ENCODE measurements at regions not wholly inside any gene's neighbourhood (a gene's known extent, or its start where the extent isn't known, plus 50 kb on each side); places are given as distances from the start of the nearest gene placed in this dataset.
A peak's percentile ranks its signal among the peaks of the same experiment; 100 is the strongest.
"Not testable (repeated sequence)": the region's sequence is repeated elsewhere in the genome, so short reads cannot be mapped to it uniquely, and the experiment has no call there.

DNA sequence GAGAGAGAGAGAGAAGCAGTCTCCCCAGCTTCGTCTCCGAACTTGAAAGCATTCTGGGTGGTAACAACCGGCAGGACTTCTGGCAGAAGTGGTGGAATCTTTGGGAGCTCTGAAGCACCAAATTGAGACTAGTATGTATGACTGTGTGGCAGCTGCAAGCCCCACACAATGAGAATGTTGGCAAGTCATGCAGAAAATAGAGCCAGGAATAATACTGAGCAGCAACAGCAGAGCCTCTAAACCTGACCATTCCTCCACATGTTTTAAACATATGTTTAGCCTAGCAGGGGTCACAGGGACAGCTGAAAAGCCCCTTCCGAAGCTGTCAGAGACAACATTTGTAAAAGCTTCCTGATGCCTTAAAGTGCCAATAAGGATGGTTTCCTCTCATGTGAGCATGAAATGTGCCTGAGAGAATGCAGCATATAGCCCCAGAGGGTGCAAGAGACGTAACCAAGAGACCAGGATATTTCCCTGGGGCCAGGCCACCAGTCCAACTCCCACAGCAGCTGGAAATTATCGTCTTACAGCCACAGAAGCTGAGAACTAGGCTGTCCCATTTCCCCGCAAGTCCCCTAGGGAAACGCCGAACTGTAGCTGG lies 178.6 kb upstream of the CCDC54 start:
- no peak for FAIRE-seq
- no peak for DNase-seq (ENCODE audit: low spot score)

DNA sequence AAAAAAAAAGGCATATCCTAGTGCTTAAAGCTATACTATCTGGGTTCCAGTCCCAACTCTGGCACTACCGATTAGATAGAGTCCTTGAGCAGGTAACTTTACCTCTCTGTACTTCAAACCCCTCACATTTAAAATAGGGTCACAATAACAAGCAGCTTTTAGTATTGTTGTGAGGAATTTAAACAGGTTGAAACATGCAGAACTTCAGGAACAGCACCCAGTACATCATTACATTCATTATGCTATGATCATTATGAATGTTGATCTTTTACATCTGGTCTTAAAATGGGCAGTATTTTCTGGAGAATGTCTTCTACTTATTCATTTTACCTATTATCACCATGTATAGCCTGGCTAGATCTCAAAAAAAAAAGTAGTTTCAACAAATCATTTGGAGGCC lies 176.1 kb upstream of the CCDC54 start:
- no peak for FAIRE-seq

DNA sequence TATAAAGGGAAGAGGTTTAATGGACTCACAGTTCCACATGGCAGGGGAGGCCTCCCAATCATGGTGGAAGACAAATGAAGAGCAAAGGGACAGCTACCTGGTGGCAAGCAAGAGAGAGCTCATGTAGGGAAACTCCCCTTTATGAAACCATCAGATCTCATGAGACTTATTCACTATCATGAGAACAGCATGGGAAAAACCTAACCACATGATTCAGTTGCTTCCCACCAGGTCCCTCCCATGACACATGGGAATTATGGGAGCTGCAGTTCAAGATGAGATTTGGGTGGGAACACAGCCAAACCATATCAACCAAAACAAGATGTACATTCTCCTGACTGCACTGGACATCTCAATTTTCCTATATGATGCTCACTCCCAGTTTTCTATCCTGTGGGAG lies 174.4 kb upstream of the CCDC54 start:
- not testable (repeated sequence) for DNase-seq (ENCODE audit: low spot score); FAIRE-seq

More for the DNA sequence above, 176.1 kb upstream of the CCDC54 start:
- DNase-seq (ENCODE audit: low spot score): no peak

DNA sequence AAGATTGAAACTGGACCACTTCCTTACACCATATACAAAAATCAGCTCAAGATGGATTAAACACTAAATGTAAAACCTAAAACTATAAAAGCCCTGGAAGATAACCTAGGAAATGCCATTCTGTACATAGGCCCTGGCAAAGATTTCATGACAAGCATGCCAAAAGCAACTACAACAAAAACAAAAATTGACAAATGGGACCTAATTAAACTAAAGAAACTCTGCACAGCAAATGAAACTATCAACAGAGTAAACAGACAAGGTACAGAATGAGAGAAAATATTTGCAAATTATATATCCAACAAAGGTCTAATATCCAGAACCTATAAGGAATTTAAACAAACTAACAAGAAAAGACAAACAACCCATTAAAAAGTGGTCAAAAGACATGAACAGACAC lies 173.1 kb upstream of the CCDC54 start:
- no peak for FAIRE-seq

DNA sequence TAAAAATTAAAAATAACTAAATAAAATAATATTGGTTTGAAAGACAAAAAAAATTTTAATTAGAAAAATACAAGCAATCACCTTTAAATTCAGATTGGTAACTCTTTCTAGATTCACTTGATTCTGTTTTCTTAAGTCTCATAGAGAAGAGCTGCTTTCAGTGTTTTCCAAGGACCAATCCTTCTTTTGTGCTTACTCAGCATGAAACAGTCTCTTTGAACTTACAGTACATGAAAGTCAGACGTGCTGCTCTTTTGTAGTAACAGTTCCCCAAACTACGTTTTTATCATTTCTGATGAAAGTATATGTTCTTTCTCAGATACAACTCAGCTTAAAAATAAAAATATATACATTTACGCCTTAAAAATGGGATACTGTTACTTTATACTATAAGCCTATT lies 171.9 kb upstream of the CCDC54 start:
- DNase-seq (ENCODE audit: low spot score) (no peak), FAIRE-seq (no peak)

More for the DNA sequence above, 173.1 kb upstream of the CCDC54 start:
- DNase-seq (ENCODE audit: low spot score): no peak

DNA sequence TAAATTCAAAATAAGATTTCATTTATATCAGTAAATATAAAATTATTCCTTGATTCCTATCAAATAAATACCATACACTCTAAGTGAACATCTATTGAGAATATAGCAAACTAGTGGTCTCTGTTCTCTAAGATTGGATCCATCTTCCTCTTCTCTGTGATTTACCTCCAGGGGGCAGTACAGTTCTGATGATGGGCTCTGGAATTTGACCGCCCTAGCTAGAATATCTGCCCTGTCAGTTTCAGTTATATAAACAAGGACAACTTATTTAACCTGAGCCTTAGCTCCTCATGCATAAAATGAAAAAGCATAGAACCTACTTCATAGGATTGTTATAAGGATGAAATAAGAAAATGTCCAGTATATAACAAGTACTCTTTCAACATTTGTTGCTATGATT lies 171.1 kb upstream of the CCDC54 start:
- FAIRE-seq: no peak
- DNase-seq (ENCODE audit: low spot score): peak; percentile 34

DNA sequence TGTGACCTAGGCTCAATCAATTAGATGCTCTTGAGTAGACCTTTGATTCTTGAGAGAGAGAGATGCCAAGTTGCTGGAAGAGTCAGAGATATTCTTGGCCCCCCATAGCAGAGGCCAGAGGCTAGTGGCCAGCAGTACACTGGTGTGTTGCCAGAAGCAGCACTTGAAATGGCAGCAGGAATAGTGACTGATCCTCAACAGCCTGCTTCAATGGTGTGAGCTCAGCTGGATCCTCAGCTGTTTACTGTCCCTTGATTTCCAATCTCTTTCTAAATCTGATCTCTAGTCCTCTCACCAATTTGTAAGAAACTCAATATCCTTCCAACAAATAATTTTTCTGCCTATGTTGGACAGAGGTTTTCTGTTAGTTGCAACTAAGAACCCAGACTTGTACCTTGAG lies 170.3 kb upstream of the CCDC54 start:
- no peak for DNase-seq (ENCODE audit: low spot score)
- no peak for FAIRE-seq

DNA sequence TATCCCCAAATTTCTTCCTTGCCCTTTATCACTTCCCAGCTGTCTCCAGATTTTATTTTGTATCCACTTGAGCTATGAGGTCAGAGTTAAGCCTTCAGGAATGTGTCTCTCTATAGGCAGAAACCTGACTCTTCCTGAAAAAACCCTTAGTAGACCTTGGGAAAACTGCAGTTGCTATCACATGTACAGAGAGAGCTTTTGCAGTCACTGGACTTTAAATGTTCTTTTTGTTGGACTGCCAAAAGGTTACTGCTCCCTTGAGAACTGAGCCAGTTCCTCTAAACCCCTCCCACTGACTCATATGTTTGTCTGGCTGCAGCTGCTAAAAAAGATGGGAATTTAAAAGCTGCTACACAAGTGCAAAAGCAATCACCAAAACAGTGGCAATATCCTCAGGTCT lies 169.1 kb upstream of the CCDC54 start:
- DNase-seq (ENCODE audit: low spot score): peak; percentile 5
- no peak for FAIRE-seq

DNA sequence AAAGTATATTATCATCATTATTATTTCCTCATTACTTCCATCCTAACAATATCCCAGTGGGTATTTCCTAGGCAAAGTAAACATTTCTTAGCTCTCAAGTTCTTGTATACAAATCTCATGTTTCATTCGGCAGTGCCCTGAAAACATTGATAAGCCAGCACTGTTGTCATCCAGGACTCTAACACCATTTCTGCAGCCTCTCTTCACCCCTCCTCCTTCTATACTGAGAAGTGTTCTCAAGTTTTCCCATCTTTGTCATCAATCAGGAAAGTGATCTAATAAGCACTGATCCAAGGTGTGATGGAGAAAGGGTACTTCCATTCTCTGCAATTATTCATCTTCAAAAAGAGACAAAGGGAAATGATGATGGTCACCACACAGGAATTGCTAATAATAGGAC lies 168.4 kb upstream of the CCDC54 start:
- DNase-seq (ENCODE audit: low spot score): no peak
- FAIRE-seq: no peak

DNA sequence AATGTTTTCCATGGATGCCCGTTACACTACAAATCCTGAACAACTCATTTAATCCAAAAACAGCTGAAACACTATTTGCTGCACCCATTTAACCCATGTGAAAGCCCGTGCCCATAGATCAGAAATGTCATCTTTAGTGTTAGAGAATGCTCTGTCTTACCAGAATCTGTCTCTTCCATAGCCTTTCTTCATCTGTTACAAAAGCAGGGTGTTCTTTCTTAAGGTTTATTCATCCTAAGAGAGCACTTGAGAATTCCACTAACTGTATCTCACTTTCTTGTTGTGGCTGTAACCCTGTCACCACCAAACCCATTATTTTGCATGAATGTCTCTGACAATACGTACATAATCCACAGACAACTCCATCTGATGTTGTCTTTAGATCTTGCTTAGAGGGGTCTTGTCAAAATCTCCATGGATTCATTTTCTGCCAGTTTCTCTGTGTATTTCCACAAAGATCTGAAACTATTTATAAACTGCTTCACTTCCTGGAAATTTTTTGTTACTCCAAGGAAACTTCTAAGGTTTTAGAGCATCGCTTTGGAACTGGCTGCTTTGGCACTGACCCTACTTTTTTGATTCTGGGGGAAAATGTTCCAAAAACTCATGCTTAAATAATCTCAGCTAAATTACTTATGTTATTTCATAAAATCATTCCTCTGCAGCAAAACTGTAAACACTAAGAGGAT lies 167.8 kb upstream of the CCDC54 start:
- FAIRE-seq: no peak
- no peak for DNase-seq (ENCODE audit: low spot score)

DNA sequence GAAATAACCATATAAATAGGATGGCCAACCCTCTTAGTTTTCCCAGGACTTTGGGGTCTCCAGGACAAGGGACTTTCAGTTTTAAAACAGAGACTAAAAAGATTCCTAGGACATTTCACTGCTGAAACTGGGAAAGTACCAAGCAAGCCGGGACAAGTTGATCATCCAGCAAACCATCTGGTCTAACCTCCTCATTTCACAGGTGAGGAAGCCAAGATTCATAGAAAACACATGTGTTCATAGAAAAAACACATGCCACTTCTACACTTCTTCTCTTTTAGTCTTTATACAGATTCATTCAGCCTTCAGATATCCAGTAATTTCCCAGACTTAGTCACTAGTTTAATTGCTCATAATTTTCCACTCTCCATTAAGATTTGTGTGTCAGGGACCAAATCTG lies 165.6 kb upstream of the CCDC54 start:
- FAIRE-seq (no peak), DNase-seq (ENCODE audit: low spot score) (no peak)

DNA sequence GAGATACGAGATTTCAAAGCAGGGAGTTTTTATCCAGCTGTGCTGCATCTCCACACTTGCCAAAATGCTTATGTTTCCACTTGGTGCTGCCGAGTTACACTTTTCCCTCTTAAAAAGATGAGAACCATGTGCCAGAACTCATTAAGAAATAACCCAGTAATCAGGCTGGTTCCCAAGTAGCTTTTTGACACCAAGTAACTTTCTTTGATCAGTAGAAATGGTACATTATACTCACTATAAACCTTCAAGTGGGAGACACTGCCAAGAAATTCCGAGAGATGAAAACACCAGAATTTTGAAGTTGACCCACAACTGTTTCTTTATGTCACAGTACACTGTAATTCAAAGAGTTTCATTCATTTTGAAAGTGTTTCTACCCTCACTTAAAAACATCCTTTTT lies 164.6 kb upstream of the CCDC54 start:
- FAIRE-seq (no peak), DNase-seq (ENCODE audit: low spot score) (no peak)

DNA sequence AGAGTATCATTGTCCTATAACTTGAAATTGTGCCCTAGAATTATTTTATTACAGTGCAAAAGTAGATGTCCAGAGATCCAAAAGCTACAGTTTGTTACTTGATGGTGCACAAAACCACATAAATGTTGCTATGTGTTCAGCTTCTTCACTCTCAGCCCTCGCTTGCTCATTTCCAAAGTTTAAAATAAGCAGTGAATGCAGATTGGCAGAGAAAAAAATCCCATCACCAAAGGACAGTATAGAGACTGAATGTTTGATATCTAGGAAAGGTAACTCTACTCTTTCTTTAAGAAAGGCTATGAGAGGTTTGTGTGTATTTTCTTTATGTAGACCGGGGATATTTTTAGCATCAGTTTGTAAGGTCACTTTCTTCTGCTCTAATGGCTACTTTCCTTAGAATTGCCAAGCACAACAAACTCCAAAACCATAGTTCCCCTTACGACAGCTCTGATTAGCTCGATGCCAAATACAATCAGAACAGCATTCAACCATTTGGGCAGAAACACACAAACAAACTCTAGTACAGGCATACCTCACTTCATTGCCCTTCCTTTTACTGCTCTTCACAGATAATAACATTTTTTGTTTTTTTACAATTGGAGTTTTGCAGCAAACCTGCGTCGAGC lies 164.1 kb upstream of the CCDC54 start:
- DNase-seq (ENCODE audit: low spot score) (no peak), FAIRE-seq (no peak)

DNA sequence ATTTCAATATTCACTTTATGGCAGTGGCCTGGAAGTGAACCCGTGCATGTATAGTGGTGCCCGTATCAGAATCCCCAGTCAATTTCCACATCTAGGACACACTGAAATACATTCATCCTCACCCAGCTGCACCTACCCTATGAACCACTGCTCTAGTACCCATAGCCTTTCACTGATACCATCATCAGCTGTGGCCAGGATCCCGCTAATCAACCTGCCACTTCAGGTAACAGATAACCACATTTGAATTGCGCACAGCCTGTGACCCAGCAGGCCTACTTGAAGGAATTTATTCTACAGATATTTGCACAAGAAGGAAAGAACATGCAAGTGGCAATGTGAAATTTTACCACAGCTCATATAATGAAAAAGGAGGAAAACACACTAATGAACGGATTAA lies 161.0 kb upstream of the CCDC54 start:
- FAIRE-seq (no peak), DNase-seq (ENCODE audit: low spot score) (no peak)

DNA sequence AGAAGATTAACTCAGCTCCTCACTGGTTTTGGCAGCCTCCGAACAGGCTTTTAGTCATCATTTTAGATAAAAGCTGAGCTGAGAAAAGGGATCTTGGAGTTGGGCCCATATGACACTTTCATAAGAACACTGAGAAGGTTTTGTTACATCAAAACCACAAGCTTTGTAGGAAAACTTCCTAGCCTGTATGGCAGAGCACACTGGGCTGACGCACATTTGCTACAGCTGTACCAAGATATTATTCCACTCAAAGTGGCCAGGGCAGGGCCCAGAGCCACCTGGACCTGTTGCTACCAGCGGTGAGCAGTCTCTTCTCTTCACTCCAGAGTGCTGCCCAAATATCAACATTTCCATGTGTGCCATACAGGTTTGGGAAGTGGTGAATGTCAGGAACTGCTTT lies 160.5 kb upstream of the CCDC54 start:
- DNase-seq (ENCODE audit: low spot score) (no peak), FAIRE-seq (no peak)

DNA sequence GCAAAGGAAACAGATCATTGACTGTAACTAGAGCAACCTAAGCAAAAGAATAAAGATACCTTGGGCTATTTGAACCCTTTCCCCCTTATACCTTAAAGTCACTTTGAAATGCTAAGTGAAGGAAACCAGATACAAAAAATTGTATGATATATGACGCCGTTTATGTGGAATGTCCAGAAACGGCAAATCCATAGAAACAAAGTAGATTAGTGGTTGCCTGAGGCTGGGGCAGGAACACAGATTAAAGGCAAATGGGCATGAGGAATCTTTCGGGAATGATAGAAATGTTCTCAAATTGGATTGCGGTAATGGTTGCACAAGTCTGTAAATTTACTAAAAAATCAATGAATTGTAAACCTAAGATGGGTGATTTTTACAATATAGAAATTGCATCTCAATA lies 160.1 kb upstream of the CCDC54 start:
- no peak for FAIRE-seq
- DNase-seq (ENCODE audit: low spot score): peak; percentile 56

DNA sequence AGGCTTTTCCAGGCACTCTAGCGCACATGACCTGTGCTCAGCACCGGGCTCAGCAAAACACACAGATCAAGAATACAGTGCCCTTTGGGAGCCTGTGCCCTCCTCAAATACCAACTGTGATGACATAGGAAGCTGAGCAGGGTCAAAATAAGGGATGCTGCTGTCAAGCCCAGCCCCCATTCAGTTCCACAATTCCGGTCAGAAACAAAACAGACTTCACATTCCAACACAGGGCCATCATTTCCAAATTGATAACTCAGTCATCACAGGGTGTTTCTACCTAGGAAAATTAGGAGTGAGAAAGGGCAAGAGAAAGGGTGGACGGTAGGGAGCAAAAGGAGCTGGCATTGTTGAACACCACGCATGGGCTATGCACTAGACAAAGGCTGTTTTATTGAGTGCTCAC lies 158.4 kb upstream of the CCDC54 start:
- FAIRE-seq: no peak
- no peak for DNase-seq (ENCODE audit: low spot score)

DNA sequence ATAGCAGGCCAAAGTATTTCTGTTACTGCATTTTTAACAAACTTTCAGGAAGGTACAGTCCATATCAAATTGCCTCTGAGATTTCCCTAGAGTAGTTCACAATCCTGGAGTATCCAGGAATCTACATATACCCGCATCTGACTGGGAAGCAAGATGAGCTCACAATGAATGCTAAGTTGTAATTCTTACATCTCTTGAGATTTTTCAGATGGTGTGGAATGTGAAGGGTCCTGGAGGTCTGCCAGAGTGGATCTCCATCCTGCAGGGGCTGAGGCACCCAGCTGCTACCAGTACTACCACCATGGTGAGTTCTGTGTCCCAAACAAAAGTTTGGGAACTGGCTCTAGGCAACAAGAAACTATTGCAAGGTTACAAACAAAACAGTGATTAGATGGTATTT lies 156.7 kb upstream of the CCDC54 start:
- no peak for DNase-seq (ENCODE audit: low spot score)
- no peak for FAIRE-seq

DNA sequence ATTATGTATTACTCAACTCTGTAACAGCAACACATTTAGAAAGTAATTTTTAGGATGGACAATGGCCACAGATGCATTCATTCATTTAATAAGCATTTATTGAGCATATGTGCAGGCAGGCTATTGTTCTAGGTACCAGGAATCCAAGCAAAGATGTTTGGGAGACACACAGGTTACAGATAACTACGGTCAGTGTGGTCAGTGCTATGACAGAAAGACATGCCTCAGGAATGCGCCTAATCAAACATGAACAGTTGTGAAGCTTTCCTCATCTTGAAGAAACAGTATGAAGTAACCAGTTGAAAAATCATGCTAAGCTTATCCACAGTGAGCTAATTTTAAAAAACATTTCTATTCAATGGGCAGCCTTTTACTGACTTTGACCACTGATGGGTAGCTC lies 155.4 kb upstream of the CCDC54 start:
- no peak for FAIRE-seq
- no peak for DNase-seq (ENCODE audit: low spot score)

DNA sequence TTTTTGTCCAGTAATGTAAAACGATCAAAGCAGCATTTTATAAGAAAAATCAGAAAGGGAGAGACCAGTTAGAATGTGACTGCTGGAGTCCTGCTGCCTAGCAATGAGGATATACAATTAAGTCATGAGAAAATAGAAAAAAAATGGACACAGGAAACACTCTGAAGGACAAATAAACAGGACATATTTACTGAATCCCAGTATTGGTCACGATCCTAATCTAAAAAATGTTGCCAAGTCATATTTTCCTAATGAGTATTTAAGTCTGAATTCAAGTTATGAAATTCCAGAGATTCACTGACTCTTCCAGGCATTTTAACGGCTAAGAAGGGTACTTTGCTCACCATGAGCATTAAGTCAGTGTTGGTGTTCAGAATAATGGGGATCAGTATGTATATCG lies 154.3 kb upstream of the CCDC54 start:
- no peak for DNase-seq (ENCODE audit: low spot score)
- no peak for FAIRE-seq

DNA sequence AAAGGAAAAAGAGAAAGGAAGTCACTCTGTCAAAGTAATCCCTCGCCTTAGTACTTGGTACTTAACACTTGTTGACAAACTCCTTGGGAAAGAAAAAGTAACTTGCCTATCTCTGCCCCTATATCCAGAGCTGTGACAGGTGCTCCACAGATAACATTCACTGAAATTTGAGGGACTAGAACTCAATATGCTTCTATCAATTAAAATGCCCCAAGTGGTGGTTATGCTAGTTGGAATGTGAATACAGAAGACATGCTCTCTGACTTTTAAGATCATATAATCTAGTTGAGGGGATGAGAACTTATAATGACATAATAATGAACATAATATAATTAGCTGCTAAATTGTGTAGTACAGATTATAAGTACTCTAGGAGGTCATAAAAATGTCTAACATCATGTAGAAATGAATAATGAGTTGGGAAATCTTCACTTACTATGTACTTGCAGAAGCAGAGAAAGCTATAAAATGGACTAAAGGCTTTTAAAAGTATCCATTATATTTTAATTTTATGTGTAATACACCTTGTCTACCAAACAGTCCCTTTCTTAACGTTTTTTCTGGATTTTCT lies 153.1 kb upstream of the CCDC54 start:
- DNase-seq (ENCODE audit: low spot score) (no peak), FAIRE-seq (no peak)

DNA sequence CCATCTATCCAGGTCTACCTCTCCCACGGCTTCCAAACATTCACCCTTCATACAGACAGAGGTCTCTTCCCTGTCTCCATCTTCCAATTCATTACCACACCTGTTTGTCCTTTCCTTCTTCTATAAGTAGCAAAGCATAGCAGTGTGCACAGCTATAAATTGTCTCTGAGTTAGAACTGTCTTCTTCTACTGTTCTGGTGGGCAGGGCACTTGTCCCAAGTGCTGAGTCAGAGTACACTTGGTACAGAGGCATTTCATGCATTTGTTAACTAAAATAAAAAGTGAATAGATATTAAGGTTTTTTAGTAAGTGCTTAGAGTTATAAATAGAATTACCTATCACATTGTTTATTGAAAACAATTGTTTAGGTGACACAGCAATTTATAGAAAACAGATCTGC lies 150.1 kb upstream of the CCDC54 start:
- FAIRE-seq (no peak), DNase-seq (ENCODE audit: low spot score) (no peak)

DNA sequence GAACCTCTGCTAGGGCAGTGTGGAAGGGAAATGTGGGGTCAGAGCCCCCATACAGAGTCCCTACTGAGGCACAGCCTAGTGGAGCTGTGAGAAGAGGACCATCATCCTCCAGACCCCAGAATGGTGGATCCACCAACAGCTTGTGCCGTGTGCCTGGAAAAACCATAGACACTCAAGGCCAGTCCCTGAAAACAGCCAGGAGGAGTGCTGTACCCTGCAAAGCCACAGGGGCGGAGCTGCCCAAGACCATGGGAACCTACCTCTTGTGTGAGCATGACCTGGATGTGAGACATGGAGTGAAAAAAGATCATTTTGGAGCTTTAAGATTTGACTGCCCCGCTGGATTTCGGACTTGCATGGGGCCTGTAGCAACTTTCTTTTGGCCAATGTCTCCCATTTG lies 143.4 kb upstream of the CCDC54 start:
- FAIRE-seq; DNase-seq (ENCODE audit: low spot score): not testable (repeated sequence)
